ENCODE measurements at regions not wholly inside any gene's neighbourhood (a gene's known extent, or its start where the extent isn't known, plus 50 kb on each side); places are given as distances from the start of the nearest gene placed in this dataset.

DNA sequence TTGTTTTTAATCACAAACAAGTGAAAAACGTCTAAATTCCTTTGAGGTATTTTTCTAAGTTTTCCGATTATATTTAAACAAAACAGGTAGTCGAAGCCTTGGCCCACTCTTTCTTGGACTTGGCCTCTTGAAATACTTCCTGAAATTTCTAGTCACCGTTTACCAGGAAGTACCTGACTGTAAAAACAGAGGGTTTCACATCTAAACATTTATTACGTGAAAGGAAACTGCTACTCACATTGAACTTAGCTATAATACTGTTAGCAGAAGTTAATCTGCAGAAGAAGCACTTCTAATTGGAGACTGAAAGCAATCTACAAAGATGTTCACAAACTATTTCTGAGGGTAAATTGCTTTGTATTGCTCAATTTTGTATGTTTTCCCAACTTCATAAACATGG lies 526.0 kb upstream of the ADGRL4 start:
- Histone ChIP-seq H3K9me3 (no peaks in the 10 kb centered on the region), H3K4me3 (no peak overlapping the region), H3K36me3 (no peaks in the 10 kb centered on the region), H3K27me3 (replicated peaks; ENCODE audit: insufficient read depth) (no peaks in the 10 kb centered on the region), H3K27ac (no peak overlapping the region), H3K4me1 (ENCODE audit: control insufficient read depth in 1 of 2, low read depth in 2 of 2) (no peaks in the 10 kb centered on the region)
- no peak for DNase-seq (ENCODE audit: low spot score)
- TF ChIP-seq, protein P1, sequence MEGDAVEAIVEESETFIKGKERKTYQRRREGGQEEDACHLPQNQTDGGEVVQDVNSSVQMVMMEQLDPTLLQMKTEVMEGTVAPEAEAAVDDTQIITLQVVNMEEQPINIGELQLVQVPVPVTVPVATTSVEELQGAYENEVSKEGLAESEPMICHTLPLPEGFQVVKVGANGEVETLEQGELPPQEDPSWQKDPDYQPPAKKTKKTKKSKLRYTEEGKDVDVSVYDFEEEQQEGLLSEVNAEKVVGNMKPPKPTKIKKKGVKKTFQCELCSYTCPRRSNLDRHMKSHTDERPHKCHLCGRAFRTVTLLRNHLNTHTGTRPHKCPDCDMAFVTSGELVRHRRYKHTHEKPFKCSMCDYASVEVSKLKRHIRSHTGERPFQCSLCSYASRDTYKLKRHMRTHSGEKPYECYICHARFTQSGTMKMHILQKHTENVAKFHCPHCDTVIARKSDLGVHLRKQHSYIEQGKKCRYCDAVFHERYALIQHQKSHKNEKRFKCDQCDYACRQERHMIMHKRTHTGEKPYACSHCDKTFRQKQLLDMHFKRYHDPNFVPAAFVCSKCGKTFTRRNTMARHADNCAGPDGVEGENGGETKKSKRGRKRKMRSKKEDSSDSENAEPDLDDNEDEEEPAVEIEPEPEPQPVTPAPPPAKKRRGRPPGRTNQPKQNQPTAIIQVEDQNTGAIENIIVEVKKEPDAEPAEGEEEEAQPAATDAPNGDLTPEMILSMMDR (IDR thresholded peaks at IDR 0.05) = no peak
- ATAC-seq (ENCODE audit: insufficient number of reproducible peaks, low FRiP score, low read depth) = no peak

DNA sequence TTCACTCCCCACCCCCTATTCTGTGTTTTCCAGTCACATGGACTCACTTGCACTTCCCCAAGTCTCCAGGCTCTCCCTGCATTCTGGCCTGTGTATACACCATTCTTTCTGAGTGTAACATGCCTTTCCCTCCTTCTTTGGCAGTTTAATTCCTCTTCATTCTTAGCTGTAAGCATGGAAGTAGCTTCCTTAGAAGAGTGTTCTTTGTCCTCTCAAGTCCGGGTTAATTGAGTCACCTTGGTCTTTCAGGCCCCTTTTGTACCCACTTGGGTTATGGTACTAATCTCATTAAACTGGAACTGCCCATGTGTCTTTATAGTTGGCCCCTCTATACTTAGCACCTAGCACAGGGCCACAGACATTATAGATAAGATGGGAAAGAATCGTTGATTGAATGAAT lies 525.3 kb upstream of the ADGRL4 start:
- Histone ChIP-seq H3K27me3 (replicated peaks; ENCODE audit: insufficient read depth) (no peaks in the 10 kb centered on the region), H3K27ac (no peak overlapping the region), H3K4me1 (ENCODE audit: control insufficient read depth in 1 of 2, low read depth in 2 of 2) (no peaks in the 10 kb centered on the region), H3K4me3 (no peak overlapping the region), H3K9me3 (no peaks in the 10 kb centered on the region), H3K36me3 (no peaks in the 10 kb centered on the region)
- no peak for DNase-seq (ENCODE audit: low spot score)
- no peak for ATAC-seq (ENCODE audit: insufficient number of reproducible peaks, low FRiP score, low read depth)
- TF ChIP-seq, protein P1 (IDR thresholded peaks at IDR 0.05) = no peak

DNA sequence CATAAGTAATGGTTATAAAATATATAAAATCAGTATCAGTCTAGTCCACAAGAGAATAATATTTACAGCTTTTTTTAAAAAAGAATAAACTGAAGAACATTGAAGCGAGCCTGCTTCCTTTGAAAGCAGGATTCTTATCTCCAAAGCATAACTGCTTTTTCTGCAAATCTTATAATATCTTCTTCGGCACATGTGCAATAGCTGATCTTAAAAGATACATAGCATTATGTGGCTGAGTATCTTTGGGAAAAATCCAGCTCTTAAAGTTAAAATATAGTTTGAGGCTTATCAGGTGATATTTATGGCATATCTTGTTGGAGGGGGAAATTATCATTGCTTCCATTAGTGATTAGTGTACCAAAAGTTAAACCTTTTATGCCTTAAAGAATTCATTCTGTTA lies 523.9 kb upstream of the ADGRL4 start:
- Histone ChIP-seq H3K4me1 (ENCODE audit: control insufficient read depth in 1 of 2, low read depth in 2 of 2) (no peaks in the 10 kb centered on the region), H3K36me3 (no peaks in the 10 kb centered on the region), H3K27me3 (replicated peaks; ENCODE audit: insufficient read depth) (no peaks in the 10 kb centered on the region), H3K4me3 (no peak overlapping the region), H3K9me3 (no peaks in the 10 kb centered on the region), H3K27ac (no peak overlapping the region)
- TF ChIP-seq, protein P1 (IDR thresholded peaks at IDR 0.05) = no peak
- DNase-seq (ENCODE audit: low spot score) (no peak), ATAC-seq (ENCODE audit: insufficient number of reproducible peaks, low FRiP score, low read depth) (no peak)

DNA sequence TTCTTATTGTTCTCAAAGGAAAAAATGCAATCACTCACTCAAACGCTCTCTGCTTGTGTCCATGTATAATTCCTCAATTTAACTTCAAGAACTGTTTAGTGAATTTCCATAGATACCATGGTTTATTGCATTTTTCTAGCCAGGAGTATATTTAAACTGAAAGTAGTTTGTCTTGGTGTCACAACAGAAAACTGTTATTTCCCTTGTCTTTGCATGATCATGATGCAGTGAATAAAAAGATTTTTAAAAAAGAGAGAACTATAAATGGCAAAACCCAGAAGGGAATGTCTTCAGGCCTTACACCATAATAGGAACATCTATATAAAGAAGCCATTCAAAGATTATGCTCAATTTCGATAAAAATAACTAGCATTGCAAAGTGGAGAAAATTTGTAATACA lies 523.5 kb upstream of the ADGRL4 start:
- Histone ChIP-seq H3K4me3 (no peak overlapping the region), H3K36me3 (no peaks in the 10 kb centered on the region), H3K9me3 (no peaks in the 10 kb centered on the region), H3K4me1 (ENCODE audit: control insufficient read depth in 1 of 2, low read depth in 2 of 2) (no peaks in the 10 kb centered on the region), H3K27ac (no peak overlapping the region), H3K27me3 (replicated peaks; ENCODE audit: insufficient read depth) (no peaks in the 10 kb centered on the region)
- TF ChIP-seq, protein P1 (IDR thresholded peaks at IDR 0.05) = no peak
- no peak for DNase-seq (ENCODE audit: low spot score)
- no peak for ATAC-seq (ENCODE audit: insufficient number of reproducible peaks, low FRiP score, low read depth)

DNA sequence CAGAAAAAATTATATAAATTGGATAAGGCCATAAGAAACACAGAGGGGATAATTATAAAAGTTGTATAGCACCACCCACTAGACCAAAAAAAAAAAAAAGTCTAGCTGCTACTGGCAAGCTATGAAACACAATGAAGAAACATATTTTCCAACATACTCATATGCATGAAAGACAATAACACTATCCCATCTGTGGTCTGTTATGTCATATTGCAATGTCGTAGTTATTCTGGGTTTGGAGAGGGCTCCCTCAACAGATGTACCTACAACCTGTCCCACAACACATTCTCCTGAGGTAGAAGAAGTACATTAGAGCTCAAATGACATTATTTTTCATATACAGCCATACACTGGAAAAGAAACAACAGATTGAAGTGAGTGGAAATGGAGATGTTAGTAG lies 517.6 kb upstream of the ADGRL4 start:
- TF ChIP-seq, protein P1 (IDR thresholded peaks at IDR 0.05) = no peak
- DNase-seq (ENCODE audit: low spot score) (no peak), ATAC-seq (ENCODE audit: insufficient number of reproducible peaks, low FRiP score, low read depth) (no peak)
- H3K9me3 ChIP-seq = no peaks in the 10 kb centered on the region
- no peak overlapping the region for H3K4me3 ChIP-seq
- H3K27ac ChIP-seq = no peak overlapping the region
- no peaks in the 10 kb centered on the region for H3K4me1 ChIP-seq (ENCODE audit: control insufficient read depth in 1 of 2, low read depth in 2 of 2)
- no peaks in the 10 kb centered on the region for H3K36me3 ChIP-seq
- H3K27me3 ChIP-seq (replicated peaks; ENCODE audit: insufficient read depth) = no peaks in the 10 kb centered on the region
